IMR-90 (cell line): ENCODE measurements at regions not wholly inside any gene's neighbourhood (a gene's known extent, or its start where the extent isn't known, plus 50 kb on each side); places are given as distances from the start of the nearest gene placed in this dataset.

Source experiments
- ATAC-seq: fragments of 200-7000 bp; cut with Tn5 transposase; 2 replicates; pipeline ENCODE4 v1.9.1; 2020; ENCODE audit warnings: low read depth, mild to moderate bottlenecking, moderate library complexity
- BruUV-seq: library from RNA; stranded (reverse); fragments of 400-500 nt; replicated peaks from 2 replicates; lab custom pipeline; 2021; lab: Mats Ljungman, UMichigan
- CTCF ChIA-PET: fragments of 300-600 bp; formaldehyde crosslinking; extraction: SDS; loops from one replicate; lab custom pipeline; 2021; ENCODE audit warnings: antibody characterized with exemption; lab: Yijun Ruan, JAX
- POLR2A ChIA-PET: fragments of 300-600 bp; sonication (Branson Sonifier 250); formaldehyde crosslinking; loops from one replicate; lab custom pipeline; 2022; ENCODE audit warnings: antibody characterized with exemption; ENCODE audit not compliant: unreplicated experiment; lab: Charles Lee
- DNase-seq: peaks from one replicate; pipeline ENCODE4 v3.0.0; 2013
- H2AFZ ChIP-seq: replicated peaks from 2 replicates; pipeline ENCODE3; 2013; ENCODE audit warnings: low read length, mild to moderate bottlenecking; ENCODE audit not compliant: poor library complexity
- H2AK5ac ChIP-seq: 2 replicates; pipeline ENCODE4 v1.6.1; 2013; ENCODE audit warnings: low read depth, low read length, inconsistent platforms
- H2AK9ac ChIP-seq: replicated peaks from 2 replicates; pipeline ENCODE3; 2013; ENCODE audit warnings: mild to moderate bottlenecking, low read depth, low read length, moderate library complexity; ENCODE audit not compliant: poor library complexity
- H2BK120ac ChIP-seq: 2 replicates; pipeline ENCODE4 v1.6.1; 2013; ENCODE audit warnings: low read depth, low read length, inconsistent platforms
- H2BK15ac ChIP-seq: 3 replicates; pipeline ENCODE4 v1.6.1; 2013; ENCODE audit warnings: low read depth, low read length, inconsistent platforms
- H2BK20ac ChIP-seq: 2 replicates; pipeline ENCODE4 v1.6.1; 2013; ENCODE audit warnings: low read depth, mild to moderate bottlenecking, inconsistent platforms, low read length, moderate library complexity
- H2BK5ac ChIP-seq: 2 replicates; pipeline ENCODE4 v1.6.1; 2013; ENCODE audit warnings: mild to moderate bottlenecking, low read depth, low read length, inconsistent platforms; ENCODE audit not compliant: poor library complexity, severe bottlenecking
- H3K14ac ChIP-seq: replicated peaks from 2 replicates; pipeline ENCODE4 v1.6.1; 2013; ENCODE audit warnings: low read depth, low read length, inconsistent platforms
- H3K18ac ChIP-seq: 2 replicates; pipeline ENCODE4 v1.6.1; 2013; ENCODE audit warnings: low read depth, low read length, control low read depth
- H3K23ac ChIP-seq: 2 replicates; pipeline ENCODE4 v1.6.1; 2013; ENCODE audit warnings: low read depth, low read length, inconsistent platforms
- H3K27ac ChIP-seq: 2 replicates; pipeline ENCODE4 v1.5.1; 2013; ENCODE audit warnings: mild to moderate bottlenecking, control low read depth, low read length; ENCODE audit not compliant: insufficient read depth
- H3K27me3 ChIP-seq: 2 replicates; pipeline ENCODE4 v1.6.1; 2013; ENCODE audit warnings: low read length; ENCODE audit not compliant: control insufficient read depth, insufficient read depth
- H3K36me3 ChIP-seq: 2 replicates; pipeline ENCODE4 v1.6.1; 2013; ENCODE audit warnings: low read length, mixed read lengths; ENCODE audit not compliant: control insufficient read depth, insufficient read depth
- H3K4ac ChIP-seq: 2 replicates; pipeline ENCODE4 v1.6.1; 2013; ENCODE audit warnings: low read depth, low read length, inconsistent platforms
- H3K4me1 ChIP-seq: 2 replicates; pipeline ENCODE4 v1.6.1; 2013; ENCODE audit warnings: low read length, mixed read lengths; ENCODE audit not compliant: control insufficient read depth, insufficient read depth
- H3K4me2 ChIP-seq: 2 replicates; pipeline ENCODE4 v1.6.1; 2013; ENCODE audit warnings: low read depth, mild to moderate bottlenecking, control low read depth, low read length, moderate library complexity
- H3K4me3 ChIP-seq: 2 replicates; pipeline ENCODE4 v1.5.1; 2013; ENCODE audit warnings: low read depth, mild to moderate bottlenecking, control low read depth, low read length, moderate library complexity; ENCODE audit not compliant: insufficient read depth
- H3K56ac ChIP-seq: 2 replicates; pipeline ENCODE4 v1.6.1; 2013; ENCODE audit warnings: low read length, inconsistent platforms; ENCODE audit not compliant: insufficient read depth; ENCODE audit errors: extremely low read depth
- H3K79me1 ChIP-seq, 2 experiments: 2 replicates each; pipeline ENCODE4 v1.6.1; 2013; ENCODE audit warnings: low read length in 2 of 2, inconsistent platforms in 1 of 2, low read depth in 1 of 2
- H3K9ac ChIP-seq: 2 replicates; pipeline ENCODE4 v1.6.1; 2013; ENCODE audit warnings: low read depth, low read length, control low read depth
- H3K9me1 ChIP-seq: 2 replicates; pipeline ENCODE4 v1.6.1; 2013; ENCODE audit warnings: low read length, inconsistent platforms; ENCODE audit not compliant: insufficient read depth
- H3K9me3 ChIP-seq: 2 replicates; pipeline ENCODE4 v1.6.1; 2013; ENCODE audit warnings: low read length; ENCODE audit not compliant: control insufficient read depth, insufficient read depth
- H4K20me1 ChIP-seq: 2 replicates; pipeline ENCODE4 v1.6.1; 2013; ENCODE audit warnings: low read length, inconsistent platforms; ENCODE audit not compliant: insufficient read depth
- H4K5ac ChIP-seq: 2 replicates; pipeline ENCODE4 v1.6.1; 2013; ENCODE audit warnings: mild to moderate bottlenecking, low read depth, low read length, control low read depth
- H4K8ac ChIP-seq, 2 experiments: 2 replicates each; pipeline ENCODE4 v1.6.1; 2013; ENCODE audit warnings: low read depth in 2 of 2, low read length in 2 of 2, control low read depth in 1 of 2, inconsistent platforms in 1 of 2
- H4K91ac ChIP-seq: 2 replicates; pipeline ENCODE4 v1.6.1; 2013; ENCODE audit warnings: low read depth, low read length, inconsistent platforms; ENCODE audit not compliant: insufficient read depth
- BHLHE40 ChIP-seq: fragments of 150-350 bp; IDR thresholded peaks from 2 replicates; pipeline ENCODE4 v1.6.1; 2016; ENCODE audit warnings: mild to moderate bottlenecking, low read depth, low read length
- CHD1 ChIP-seq: IDR thresholded peaks from 2 replicates; pipeline ENCODE4 v1.6.1; 2012; ENCODE audit warnings: low read depth, low read length, improper control_type of control experiment
- ELK1 ChIP-seq: fragments of 150-350 bp; IDR thresholded peaks from 2 replicates; pipeline ENCODE4 v1.6.1; 2016; ENCODE audit warnings: low read depth, mild to moderate bottlenecking, low read length, moderate library complexity, borderline replicate concordance
- FOS ChIP-seq: fragments of 150-350 bp; IDR thresholded peaks from 2 replicates; pipeline ENCODE4 v1.6.1; 2016; ENCODE audit warnings: low read depth, low read length
- MAZ ChIP-seq: IDR thresholded peaks from 2 replicates; pipeline ENCODE4 v1.6.1; 2012; ENCODE audit warnings: low read depth, mild to moderate bottlenecking, low read length, improper control_type of control experiment, moderate library complexity, borderline replicate concordance
- MXI1 ChIP-seq: IDR thresholded peaks from 2 replicates; pipeline ENCODE4 v1.6.1; 2012; ENCODE audit warnings: low read depth, mild to moderate bottlenecking, low read length, moderate library complexity, borderline replicate concordance
- RAD21 ChIP-seq: IDR thresholded peaks from 2 replicates; pipeline ENCODE4 v1.6.1; 2012; ENCODE audit warnings: low read length, improper control_type of control experiment
- SMC3 ChIP-seq: fragments of 150-350 bp; IDR thresholded peaks from 2 replicates; pipeline ENCODE4 v1.6.1; 2016; ENCODE audit warnings: low read depth, mild to moderate bottlenecking, antibody characterized with exemption, low read length, moderate library complexity
- USF2 ChIP-seq: fragments of 150-350 bp; IDR thresholded peaks from 2 replicates; pipeline ENCODE4 v1.6.1; 2017; ENCODE audit warnings: mild to moderate bottlenecking, antibody characterized with exemption, low read length, low read depth
- WGBS, 2 experiments: methylation state at CpG; one replicate each; pipeline versions ENCODE4 v1.1.5 to v1.1.7; 2013; ENCODE audit warnings: missing lambda C conversion rate in 2 of 2; ENCODE audit not compliant: insufficient read length in 1 of 2; ENCODE audit errors: extremely low coverage in 2 of 2; 5-methylcytosine and 5-hydroxymethylcytosine counted together
- dilution Hi-C: fragments of 300-500 bp; cut with HindIII; formaldehyde crosslinking; loops from one replicate; pipeline ENCODE4 v1.14.3; 2018; ENCODE audit warnings: low sequenced_read_pairs; ENCODE audit not compliant: unreplicated experiment
- in situ Hi-C: fragments of 300-500 bp; cut with MboI; formaldehyde crosslinking; loops from 3 replicates; pipeline ENCODE4 v1.14.3; 2019; ENCODE audit warnings: low sequenced_read_pairs, inconsistent platforms, mixed read lengths
- intact Hi-C: fragments of 100-400 bp; cut with micrococcal nuclease; formaldehyde crosslinking; loops from 2 replicates; pipeline ENCODE4 v1.10.0; 2022

GRCh38 chr13:111483621-111483987 lies 163.2 kb downstream of the TEX29 start:
- intact Hi-C loops (no loop called here), in situ Hi-C loops (no loop called here), dilution Hi-C loops (no loop called here)
- Histone ChIP-seq H3K4ac (no peak overlapping the region), H3K27ac (no peak overlapping the region), H3K4me1 (no peaks in the 10 kb centered on the region), H4K8ac (no peak overlapping the region), H2AK5ac (no peak overlapping the region), H4K91ac (no peak overlapping the region), H4K5ac (no peak overlapping the region), H3K14ac (no peak overlapping the region), H3K4me3 (no peak overlapping the region), H4K20me1 (no peaks in the 10 kb centered on the region), H2BK5ac (no peak overlapping the region), H3K56ac (no peak overlapping the region), H2BK20ac (no peak overlapping the region), H2AK9ac (no peak overlapping the region), H3K9me3 (peaks cover 25% of the 10 kb centered on the region), H3K18ac (no peak overlapping the region), H2BK120ac (no peak overlapping the region), H3K23ac (no peak overlapping the region), H2BK15ac (no peak overlapping the region), H3K9ac (no peak overlapping the region), H2AFZ (no peak overlapping the region), H3K79me1 (no peaks in the 10 kb centered on the region), H3K36me3 (no peaks in the 10 kb centered on the region), H3K27me3 (no peaks in the 10 kb centered on the region), H3K9me1 (no peaks in the 10 kb centered on the region), H3K4me2 (no peak overlapping the region)
- ChIA-PET CTCF (no interaction called here), POLR2A (no interaction called here)
- BruUV-seq: no TSS peak
- ATAC-seq: no peak
- no peak for TF ChIP-seq SMC3
- no peak for TF ChIP-seq FOS
- TF ChIP-seq BHLHE40: no peak
- TF ChIP-seq CHD1: no peak
- no peak for TF ChIP-seq USF2
- no peak for TF ChIP-seq MAZ
- TF ChIP-seq ELK1: no peak
- TF ChIP-seq MXI1: no peak
- no peak for TF ChIP-seq RAD21
- WGBS, 2 experiments: no CpG with 5 or more reads among the region's 7 CpGs
- DNase-seq: no peak
